ENCODE measurements at regions not wholly inside any gene's neighbourhood (a gene's known extent, or its start where the extent isn't known, plus 50 kb on each side); places are given as distances from the start of the nearest gene placed in this dataset.
"Not testable (repeated sequence)": the region's sequence is repeated elsewhere in the genome, so short reads cannot be mapped to it uniquely, and the experiment has no call there.

GRCh38 chr2:20113004-20113796 is 61.8 kb upstream of the LAPTM4A start:
- DNase-seq: no peak
- H3K36me3 Mint-ChIP-seq (ENCODE audit: low read depth): no peaks in the 10 kb centered on the region
- POLR2A ChIA-PET: no interaction called here
- CTCF ChIA-PET: no interaction called here
- no peak overlapping the region for H3K27ac Mint-ChIP-seq
- H3K9me3 Mint-ChIP-seq: no peaks in the 10 kb centered on the region
- no peaks in the 10 kb centered on the region for H3K4me1 Mint-ChIP-seq
- H3K27me3 Mint-ChIP-seq: peaks cover 4% of the 10 kb centered on the region
- H3K4me3 Mint-ChIP-seq: no peak overlapping the region

GRCh38 chr2:20112361-20112760 is 60.9 kb upstream of the LAPTM4A start:
- CTCF ChIA-PET; H3K4me3 Mint-ChIP-seq; DNase-seq; H3K36me3 Mint-ChIP-seq (ENCODE audit: low read depth); H3K4me1 Mint-ChIP-seq; H3K27me3 Mint-ChIP-seq; H3K27ac Mint-ChIP-seq; H3K9me3 Mint-ChIP-seq; POLR2A ChIA-PET: not testable (repeated sequence)

GRCh38 chr2:20111311-20112131 is 60.1 kb upstream of the LAPTM4A start:
- Mint-ChIP-seq H3K36me3 (ENCODE audit: low read depth) (no peaks in the 10 kb centered on the region), H3K4me3 (no peak overlapping the region), H3K4me1 (peaks cover 3% of the 10 kb centered on the region), H3K27ac (no peak overlapping the region), H3K9me3 (no peaks in the 10 kb centered on the region), H3K27me3 (peaks cover 7% of the 10 kb centered on the region)
- CTCF ChIA-PET: no interaction called here
- POLR2A ChIA-PET: no interaction called here
- DNase-seq: no peak

GRCh38 chr2:20110876-20111275 is 59.4 kb upstream of the LAPTM4A start:
- H3K4me1 Mint-ChIP-seq: peaks cover 6% of the 10 kb centered on the region
- DNase-seq: no peak
- H3K36me3 Mint-ChIP-seq (ENCODE audit: low read depth): no peaks in the 10 kb centered on the region
- H3K9me3 Mint-ChIP-seq: no peaks in the 10 kb centered on the region
- H3K4me3 Mint-ChIP-seq: no peak overlapping the region
- peaks cover 11% of the 10 kb centered on the region for H3K27me3 Mint-ChIP-seq
- no peak overlapping the region for H3K27ac Mint-ChIP-seq
- POLR2A ChIA-PET: no interaction called here
- CTCF ChIA-PET: no interaction called here

GRCh38 chr2:20110383-20110782 is 59.0 kb upstream of the LAPTM4A start:
- Mint-ChIP-seq H3K27me3 (peaks cover 11% of the 10 kb centered on the region), H3K4me3 (no peak overlapping the region), H3K9me3 (no peaks in the 10 kb centered on the region), H3K36me3 (ENCODE audit: low read depth) (no peaks in the 10 kb centered on the region), H3K27ac (no peak overlapping the region), H3K4me1 (peaks cover 6% of the 10 kb centered on the region)
- CTCF ChIA-PET: no interaction called here
- POLR2A ChIA-PET: no interaction called here
- DNase-seq: no peak

GRCh38 chr2:20108655-20109396 is 57.4 kb upstream of the LAPTM4A start:
- ChIA-PET POLR2A (no interaction called here), CTCF (interaction anchor here (0.6 kb wide), 4 partner anchors 77 to 452 kb away, joined by 3 read pairs; no protein-coding TSS in a partner anchor)
- Mint-ChIP-seq H3K4me3 (no peak overlapping the region), H3K36me3 (ENCODE audit: low read depth) (no peaks in the 10 kb centered on the region), H3K9me3 (no peaks in the 10 kb centered on the region), H3K27me3 (peaks cover 11% of the 10 kb centered on the region), H3K4me1 (peaks cover 8% of the 10 kb centered on the region), H3K27ac (no peak overlapping the region)
- no peak for DNase-seq

- H3K4me1 Mint-ChIP-seq: peaks cover 8% of the 10 kb centered on the region
- no peak for DNase-seq
- no peak overlapping the region for H3K4me3 Mint-ChIP-seq
- no peak overlapping the region for H3K27ac Mint-ChIP-seq
- H3K36me3 Mint-ChIP-seq (ENCODE audit: low read depth): no peaks in the 10 kb centered on the region
- POLR2A ChIA-PET: no interaction called here
- peaks cover 14% of the 10 kb centered on the region for H3K27me3 Mint-ChIP-seq
- peaks cover 2% of the 10 kb centered on the region for H3K9me3 Mint-ChIP-seq
- CTCF ChIA-PET: no interaction called here
Observed at GRCh38 chr2:20107776-20108175, 56.3 kb upstream of the LAPTM4A start.

GRCh38 chr2:20107352-20107751 is 55.9 kb upstream of the LAPTM4A start:
- POLR2A ChIA-PET: no interaction called here
- Mint-ChIP-seq H3K36me3 (ENCODE audit: low read depth) (no peaks in the 10 kb centered on the region), H3K4me3 (no peak overlapping the region), H3K4me1 (peaks cover 8% of the 10 kb centered on the region), H3K27me3 (peaks cover 18% of the 10 kb centered on the region), H3K27ac (no peak overlapping the region), H3K9me3 (peaks cover 7% of the 10 kb centered on the region)
- DNase-seq: no peak
- CTCF ChIA-PET: no interaction called here

GRCh38 chr2:20106746-20107145 is 55.3 kb upstream of the LAPTM4A start:
- Mint-ChIP-seq H3K36me3 (ENCODE audit: low read depth) (no peaks in the 10 kb centered on the region), H3K27me3 (peaks cover 18% of the 10 kb centered on the region), H3K4me1 (peaks cover 8% of the 10 kb centered on the region), H3K4me3 (peak overlapping the region; percentile 37), H3K9me3 (peaks cover 11% of the 10 kb centered on the region), H3K27ac (no peak overlapping the region)
- ChIA-PET POLR2A (no interaction called here), CTCF (interaction anchor here (1.2 kb wide), 1 partner anchor 11 kb away, joined by 3 read pairs; no protein-coding TSS in a partner anchor)
- peak; percentile 7 for DNase-seq

- H3K4me3 Mint-ChIP-seq: no peak overlapping the region
- H3K27me3 Mint-ChIP-seq: peaks cover 18% of the 10 kb centered on the region
- no peak for DNase-seq
- H3K36me3 Mint-ChIP-seq (ENCODE audit: low read depth): no peaks in the 10 kb centered on the region
- CTCF ChIA-PET: interaction anchor here (0.6 to 1.0 kb wide), 2 partner anchors 149 to 186 kb away, joined by 3 to 4 read pairs; no protein-coding TSS in a partner anchor
- POLR2A ChIA-PET: no interaction called here
- H3K9me3 Mint-ChIP-seq: peaks cover 11% of the 10 kb centered on the region
- peaks cover 8% of the 10 kb centered on the region for H3K4me1 Mint-ChIP-seq
- no peak overlapping the region for H3K27ac Mint-ChIP-seq
Observed at GRCh38 chr2:20104900-20105545, 53.6 kb upstream of the LAPTM4A start.

- H3K27me3 Mint-ChIP-seq: peaks cover 14% of the 10 kb centered on the region
- H3K27ac Mint-ChIP-seq: no peak overlapping the region
- no peak for DNase-seq
- no peak overlapping the region for H3K4me3 Mint-ChIP-seq
- ChIA-PET POLR2A (no interaction called here), CTCF (interaction anchor here (0.8 to 0.9 kb wide), 2 partner anchors 36 to 147 kb away, joined by 3 to 5 read pairs; no protein-coding TSS in a partner anchor)
- peaks cover 8% of the 10 kb centered on the region for H3K4me1 Mint-ChIP-seq
- H3K36me3 Mint-ChIP-seq (ENCODE audit: low read depth): no peaks in the 10 kb centered on the region
- peaks cover 11% of the 10 kb centered on the region for H3K9me3 Mint-ChIP-seq
Observed at GRCh38 chr2:20103530-20103929, 52.1 kb upstream of the LAPTM4A start.

Measured in activated CD4-positive, alpha-beta T cell treated with anti-CD3 and anti-CD28 coated beads, Interleukin-2, amount 10 ng/mL, durations not matched to agents 7 days and 5 days (primary cell).